Activated naive CD8-positive, alpha-beta T cell treated with anti-CD3 and anti-CD28 coated beads for 36 hours (primary cell): ENCODE measurements at regions not wholly inside any gene's neighbourhood (a gene's known extent, or its start where the extent isn't known, plus 50 kb on each side); places are given as distances from the start of the nearest gene placed in this dataset.
"Not testable (repeated sequence)": the region's sequence is repeated elsewhere in the genome, so short reads cannot be mapped to it uniquely, and the experiment has no call there.

ENCODE experiments used
- DNase-seq: peaks from one replicate; pipeline ENCODE4 v3.0.0; 2021
- H3K27ac Mint-ChIP-seq: one replicate; pipeline ENCODE4 v1.8.0; 2022; ENCODE audit warnings: mild to moderate bottlenecking, moderate library complexity, mixed read lengths
- H3K27me3 Mint-ChIP-seq: one replicate; pipeline ENCODE4 v1.8.0; 2022; ENCODE audit warnings: mild to moderate bottlenecking, mixed read lengths
- H3K36me3 Mint-ChIP-seq: one replicate; pipeline ENCODE4 v1.8.0; 2021; ENCODE audit warnings: mild to moderate bottlenecking, mixed read lengths
- H3K4me1 Mint-ChIP-seq: one replicate; pipeline ENCODE4 v1.8.0; 2021; ENCODE audit warnings: mixed read lengths
- H3K4me3 Mint-ChIP-seq: one replicate; pipeline ENCODE4 v1.8.0; 2022; ENCODE audit warnings: mild to moderate bottlenecking, moderate library complexity, mixed read lengths
- H3K9me3 Mint-ChIP-seq: one replicate; pipeline ENCODE4 v1.8.0; 2022; ENCODE audit warnings: mixed read lengths

GRCh38 chr10:60476451-60476850, 86.8 kb upstream of the ANK3 start:
- Mint-ChIP-seq H3K27me3 (no peaks in the 10 kb centered on the region), H3K27ac (no peak overlapping the region), H3K9me3 (no peaks in the 10 kb centered on the region), H3K36me3 (no peaks in the 10 kb centered on the region), H3K4me1 (no peaks in the 10 kb centered on the region), H3K4me3 (no peak overlapping the region)
- no peak for DNase-seq

GRCh38 chr10:60473557-60473956, 83.9 kb upstream of the ANK3 start:
- Mint-ChIP-seq H3K27me3 (no peaks in the 10 kb centered on the region), H3K27ac (no peak overlapping the region), H3K4me1 (no peaks in the 10 kb centered on the region), H3K9me3 (no peaks in the 10 kb centered on the region), H3K36me3 (no peaks in the 10 kb centered on the region), H3K4me3 (no peak overlapping the region)
- no peak for DNase-seq

DNA sequence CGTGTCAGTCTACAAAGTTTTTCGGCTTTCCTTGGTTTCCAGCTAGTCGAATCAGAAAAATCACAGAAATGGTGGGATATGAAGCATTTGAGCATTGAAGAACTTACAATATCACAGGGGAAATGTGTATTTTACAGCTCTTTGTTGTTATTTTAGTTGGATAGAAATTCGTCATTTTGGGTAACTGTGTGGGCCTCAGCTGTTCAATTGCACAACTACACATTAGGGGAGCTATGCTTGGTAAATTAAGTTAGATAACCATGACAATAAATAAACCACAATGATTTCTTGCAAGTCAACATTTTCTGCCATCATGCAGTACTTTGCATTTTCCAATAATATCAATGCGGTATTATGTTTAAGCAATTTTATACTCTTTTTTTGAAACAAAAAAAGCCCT, 80.4 kb upstream of the ANK3 start:
- H3K27ac Mint-ChIP-seq, result no peak overlapping the region
- H3K9me3 Mint-ChIP-seq, result no peaks in the 10 kb centered on the region
- H3K4me3 Mint-ChIP-seq, result no peak overlapping the region
- H3K36me3 Mint-ChIP-seq, result no peaks in the 10 kb centered on the region
- H3K4me1 Mint-ChIP-seq, result no peaks in the 10 kb centered on the region
- DNase-seq, result no peak
- H3K27me3 Mint-ChIP-seq, result no peaks in the 10 kb centered on the region

DNA sequence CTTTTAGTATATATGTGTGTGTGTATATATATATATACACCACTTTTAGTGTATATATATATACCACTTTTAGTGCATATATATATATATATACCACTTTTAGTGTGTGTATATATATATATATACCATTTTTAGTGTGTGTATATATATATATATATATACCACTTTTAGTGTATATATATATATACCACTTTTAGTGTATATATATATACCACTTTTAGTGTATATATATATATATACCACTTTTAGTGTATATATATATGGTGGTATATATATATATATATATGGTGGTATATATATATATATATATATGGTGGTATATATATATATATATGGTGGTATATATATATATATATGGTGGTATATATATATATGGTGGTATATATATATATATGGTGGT, 79.5 kb upstream of the ANK3 start:
- DNase-seq, H3K27ac Mint-ChIP-seq: not testable (repeated sequence)

GRCh38 chr10:60467202-60467546, 77.5 kb upstream of the ANK3 start:
- H3K27ac Mint-ChIP-seq, result no peak overlapping the region
- no peaks in the 10 kb centered on the region for H3K4me1 Mint-ChIP-seq
- no peak overlapping the region for H3K4me3 Mint-ChIP-seq
- no peak for DNase-seq
- H3K36me3 Mint-ChIP-seq, result no peaks in the 10 kb centered on the region
- no peaks in the 10 kb centered on the region for H3K9me3 Mint-ChIP-seq
- H3K27me3 Mint-ChIP-seq, result no peaks in the 10 kb centered on the region

More for the DNA sequence above, 79.5 kb upstream of the ANK3 start:
- not testable (repeated sequence) for H3K4me1 Mint-ChIP-seq, H3K4me3 Mint-ChIP-seq, H3K9me3 Mint-ChIP-seq, H3K27me3 Mint-ChIP-seq, H3K36me3 Mint-ChIP-seq

- Mint-ChIP-seq H3K36me3 (no peaks in the 10 kb centered on the region), H3K27me3 (no peaks in the 10 kb centered on the region), H3K9me3 (no peaks in the 10 kb centered on the region), H3K4me3 (no peak overlapping the region), H3K4me1 (no peaks in the 10 kb centered on the region), H3K27ac (no peak overlapping the region)
- no peak for DNase-seq
Measured at GRCh38 chr10:60466267-60467201, 76.9 kb upstream of the ANK3 start.

DNA sequence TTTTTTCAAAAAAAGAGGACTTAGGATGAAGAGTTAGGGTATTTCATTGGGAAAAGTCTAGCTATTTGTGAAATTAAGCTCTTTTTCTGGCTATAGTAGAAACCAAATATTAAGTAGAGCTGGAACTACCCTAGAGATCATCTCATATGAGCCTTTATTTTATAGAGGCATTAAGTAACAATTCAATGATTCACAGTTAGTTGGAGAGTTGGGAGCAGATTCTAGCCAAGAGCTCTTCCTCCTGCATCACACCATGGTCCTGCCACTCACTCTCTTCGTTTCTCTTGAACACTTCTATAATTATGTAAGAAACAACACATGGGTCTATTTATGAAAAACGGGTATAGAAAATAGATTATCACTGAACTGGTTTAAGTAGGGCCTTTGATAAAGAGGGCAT, 76.1 kb upstream of the ANK3 start:
- Mint-ChIP-seq H3K4me3 (no peak overlapping the region), H3K27me3 (no peaks in the 10 kb centered on the region), H3K27ac (no peak overlapping the region), H3K4me1 (no peaks in the 10 kb centered on the region), H3K36me3 (no peaks in the 10 kb centered on the region), H3K9me3 (no peaks in the 10 kb centered on the region)
- DNase-seq, result no peak

GRCh38 chr10:60464659-60465058, 75.0 kb upstream of the ANK3 start:
- Mint-ChIP-seq H3K27me3 (no peaks in the 10 kb centered on the region), H3K9me3 (no peaks in the 10 kb centered on the region), H3K4me1 (no peaks in the 10 kb centered on the region), H3K36me3 (no peaks in the 10 kb centered on the region), H3K27ac (no peak overlapping the region), H3K4me3 (no peak overlapping the region)
- DNase-seq, result no peak

DNA sequence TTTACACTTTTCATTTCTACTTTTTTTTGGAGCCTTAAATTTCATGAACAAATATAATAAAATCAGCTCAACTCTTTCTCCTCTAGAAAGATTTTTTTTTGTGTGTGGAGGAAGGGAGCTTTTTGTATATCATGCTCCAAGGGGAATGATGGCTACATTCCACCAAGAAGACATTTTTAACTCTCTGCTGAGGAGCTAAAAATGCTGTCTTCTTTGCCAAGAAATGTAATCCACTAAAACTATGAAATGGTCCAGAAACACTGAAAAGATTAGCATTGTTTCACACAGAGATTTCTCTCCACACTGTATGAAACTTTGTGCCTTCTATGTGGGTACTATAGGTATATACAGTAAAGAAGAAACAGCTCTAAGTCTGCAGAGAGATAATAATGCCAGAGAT, 74.1 kb upstream of the ANK3 start:
- no peak for DNase-seq
- Mint-ChIP-seq H3K36me3 (no peaks in the 10 kb centered on the region), H3K4me3 (no peak overlapping the region), H3K27ac (no peak overlapping the region), H3K27me3 (no peaks in the 10 kb centered on the region), H3K4me1 (no peaks in the 10 kb centered on the region), H3K9me3 (no peaks in the 10 kb centered on the region)

DNA sequence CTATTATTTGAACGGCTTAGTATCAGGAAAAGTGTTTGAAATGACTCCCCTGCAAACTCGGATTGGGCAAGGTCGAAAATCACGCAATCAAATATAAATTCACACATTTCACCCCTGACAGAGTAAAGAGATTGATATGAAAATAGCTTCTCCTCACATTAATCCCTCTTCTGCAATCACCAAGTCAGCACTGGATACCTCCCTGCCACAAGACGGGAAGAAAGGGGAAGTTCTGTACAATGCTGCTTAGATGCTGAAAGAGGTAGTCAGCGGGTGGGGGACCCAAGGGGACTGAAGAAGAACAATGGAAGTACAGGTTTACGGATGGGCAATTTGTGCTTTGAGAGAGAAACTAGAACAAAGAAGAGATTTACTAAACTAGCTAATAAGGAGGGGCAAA, 72.0 kb upstream of the ANK3 start:
- DNase-seq, result no peak
- Mint-ChIP-seq H3K36me3 (no peaks in the 10 kb centered on the region), H3K4me3 (no peak overlapping the region), H3K4me1 (no peaks in the 10 kb centered on the region), H3K27me3 (no peaks in the 10 kb centered on the region), H3K27ac (no peak overlapping the region), H3K9me3 (no peaks in the 10 kb centered on the region)

GRCh38 chr10:60459701-60460457, 70.2 kb upstream of the ANK3 start:
- Mint-ChIP-seq H3K27me3 (no peaks in the 10 kb centered on the region), H3K9me3 (no peaks in the 10 kb centered on the region), H3K27ac (no peak overlapping the region), H3K4me3 (no peak overlapping the region), H3K36me3 (no peaks in the 10 kb centered on the region), H3K4me1 (no peaks in the 10 kb centered on the region)
- DNase-seq, result no peak

GRCh38 chr10:60456053-60456452, 66.4 kb upstream of the ANK3 start:
- Mint-ChIP-seq H3K4me3 (no peak overlapping the region), H3K27ac (no peak overlapping the region), H3K27me3 (no peaks in the 10 kb centered on the region), H3K4me1 (no peaks in the 10 kb centered on the region), H3K36me3 (no peaks in the 10 kb centered on the region), H3K9me3 (no peaks in the 10 kb centered on the region)
- no peak for DNase-seq

DNA sequence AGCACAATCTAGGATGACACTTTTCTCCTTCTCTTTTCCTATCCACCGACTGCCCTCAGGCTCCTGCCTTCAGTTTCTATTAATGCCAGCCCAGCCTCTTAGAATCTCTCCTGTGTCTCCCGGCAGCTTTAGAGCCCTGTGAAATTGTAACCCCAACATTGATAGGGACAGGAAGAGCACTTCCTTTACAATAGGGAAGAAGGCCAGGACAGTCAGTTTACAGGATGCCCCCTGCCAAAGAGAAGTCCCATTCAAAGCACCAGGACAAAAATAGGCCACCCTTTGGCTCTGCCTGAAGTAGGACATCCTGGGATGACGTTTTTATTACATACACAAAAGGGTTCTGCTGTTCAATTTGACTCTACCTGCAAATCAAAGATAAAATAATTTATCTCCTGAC, 64.7 kb upstream of the ANK3 start:
- H3K27me3 Mint-ChIP-seq, result no peaks in the 10 kb centered on the region
- no peaks in the 10 kb centered on the region for H3K9me3 Mint-ChIP-seq
- no peak overlapping the region for H3K4me3 Mint-ChIP-seq
- no peaks in the 10 kb centered on the region for H3K36me3 Mint-ChIP-seq
- H3K4me1 Mint-ChIP-seq, result no peaks in the 10 kb centered on the region
- no peak for DNase-seq
- no peak overlapping the region for H3K27ac Mint-ChIP-seq

GRCh38 chr10:60453036-60453435, 63.4 kb upstream of the ANK3 start:
- Mint-ChIP-seq H3K27ac (no peak overlapping the region), H3K27me3 (no peaks in the 10 kb centered on the region)

DNA sequence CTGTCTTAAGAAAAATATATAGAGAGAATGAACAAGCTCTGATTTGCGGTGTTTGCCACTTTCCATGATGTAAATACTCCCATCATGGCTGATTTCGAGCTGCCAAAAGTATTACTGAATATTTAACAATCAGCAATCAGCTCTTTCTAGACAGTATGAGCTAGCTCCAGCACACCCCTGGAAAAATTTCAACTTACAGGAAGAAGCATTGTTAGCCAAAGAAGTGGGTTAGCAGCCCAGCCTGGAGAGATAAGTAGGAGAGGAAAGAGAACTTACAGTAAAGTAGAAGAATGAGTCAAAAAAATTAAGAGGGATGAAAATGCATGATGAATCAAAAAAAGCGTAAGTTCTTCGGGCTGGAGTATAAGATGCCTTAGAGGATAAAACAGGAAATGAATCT, 60.6 kb upstream of the ANK3 start:
- peaks cover 4% of the 10 kb centered on the region for H3K27me3 Mint-ChIP-seq
- no peaks in the 10 kb centered on the region for H3K9me3 Mint-ChIP-seq
- peaks cover 2% of the 10 kb centered on the region for H3K4me1 Mint-ChIP-seq
- no peaks in the 10 kb centered on the region for H3K36me3 Mint-ChIP-seq
- no peak for DNase-seq
- H3K4me3 Mint-ChIP-seq, result no peak overlapping the region
- H3K27ac Mint-ChIP-seq, result no peak overlapping the region

More at GRCh38 chr10:60453036-60453435, 63.4 kb upstream of the ANK3 start:
- Mint-ChIP-seq H3K36me3 (no peaks in the 10 kb centered on the region), H3K4me1 (no peaks in the 10 kb centered on the region), H3K9me3 (no peaks in the 10 kb centered on the region), H3K4me3 (no peak overlapping the region)
- DNase-seq, result no peak

DNA sequence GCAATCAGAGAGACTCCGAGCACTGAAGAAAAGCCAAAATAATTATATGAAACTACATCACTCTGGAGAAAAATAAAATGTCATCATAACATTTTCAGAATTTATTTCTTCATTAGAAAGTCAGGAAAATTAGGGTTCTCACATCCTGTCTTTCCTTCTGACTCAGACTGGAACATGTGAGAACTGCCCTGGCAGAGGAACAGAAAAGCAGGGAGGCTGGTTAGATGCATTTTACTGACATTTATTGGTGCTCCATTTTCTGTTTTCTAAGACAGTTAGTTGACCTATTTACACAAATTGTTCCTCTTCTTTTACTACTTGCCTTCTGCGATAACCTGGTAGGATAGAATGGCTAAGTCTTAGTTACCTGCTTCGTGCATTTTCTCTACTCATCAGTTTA, 58.6 kb upstream of the ANK3 start:
- H3K4me1 Mint-ChIP-seq, result peaks cover 2% of the 10 kb centered on the region
- no peaks in the 10 kb centered on the region for H3K9me3 Mint-ChIP-seq
- no peak overlapping the region for H3K27ac Mint-ChIP-seq
- H3K36me3 Mint-ChIP-seq, result no peaks in the 10 kb centered on the region
- no peak overlapping the region for H3K4me3 Mint-ChIP-seq
- DNase-seq, result no peak
- peaks cover 4% of the 10 kb centered on the region for H3K27me3 Mint-ChIP-seq
